IMR-90 (cell line): ENCODE measurements at regions not wholly inside any gene's neighbourhood (a gene's known extent, or its start where the extent isn't known, plus 50 kb on each side); places are given as distances from the start of the nearest gene placed in this dataset.

Experiments
- ATAC-seq: fragments of 200-7000 bp; cut with Tn5 transposase; 2 replicates; pipeline ENCODE4 v1.9.1; 2020; ENCODE audit warnings: low read depth, mild to moderate bottlenecking, moderate library complexity
- BruUV-seq: library from RNA; stranded (reverse); fragments of 400-500 nt; replicated peaks from 2 replicates; lab custom pipeline; 2021; lab: Mats Ljungman, UMichigan
- CTCF ChIA-PET: fragments of 300-600 bp; formaldehyde crosslinking; extraction: SDS; loops from one replicate; lab custom pipeline; 2021; ENCODE audit warnings: antibody characterized with exemption; lab: Yijun Ruan, JAX
- POLR2A ChIA-PET: fragments of 300-600 bp; sonication (Branson Sonifier 250); formaldehyde crosslinking; loops from one replicate; lab custom pipeline; 2022; ENCODE audit warnings: antibody characterized with exemption; ENCODE audit not compliant: unreplicated experiment; lab: Charles Lee
- DNase-seq: peaks from one replicate; pipeline ENCODE4 v3.0.0; 2013
- H2AFZ ChIP-seq: replicated peaks from 2 replicates; pipeline ENCODE3; 2013; ENCODE audit warnings: low read length, mild to moderate bottlenecking; ENCODE audit not compliant: poor library complexity
- H2AK5ac ChIP-seq: 2 replicates; pipeline ENCODE4 v1.6.1; 2013; ENCODE audit warnings: low read depth, low read length, inconsistent platforms
- H2AK9ac ChIP-seq: replicated peaks from 2 replicates; pipeline ENCODE3; 2013; ENCODE audit warnings: mild to moderate bottlenecking, low read depth, low read length, moderate library complexity; ENCODE audit not compliant: poor library complexity
- H2BK120ac ChIP-seq: 2 replicates; pipeline ENCODE4 v1.6.1; 2013; ENCODE audit warnings: low read depth, low read length, inconsistent platforms
- H2BK15ac ChIP-seq: 3 replicates; pipeline ENCODE4 v1.6.1; 2013; ENCODE audit warnings: low read depth, low read length, inconsistent platforms
- H2BK20ac ChIP-seq: 2 replicates; pipeline ENCODE4 v1.6.1; 2013; ENCODE audit warnings: low read depth, mild to moderate bottlenecking, inconsistent platforms, low read length, moderate library complexity
- H2BK5ac ChIP-seq: 2 replicates; pipeline ENCODE4 v1.6.1; 2013; ENCODE audit warnings: mild to moderate bottlenecking, low read depth, low read length, inconsistent platforms; ENCODE audit not compliant: poor library complexity, severe bottlenecking
- H3K14ac ChIP-seq: replicated peaks from 2 replicates; pipeline ENCODE4 v1.6.1; 2013; ENCODE audit warnings: low read depth, low read length, inconsistent platforms
- H3K18ac ChIP-seq: 2 replicates; pipeline ENCODE4 v1.6.1; 2013; ENCODE audit warnings: low read depth, low read length, control low read depth
- H3K23ac ChIP-seq: 2 replicates; pipeline ENCODE4 v1.6.1; 2013; ENCODE audit warnings: low read depth, low read length, inconsistent platforms
- H3K27ac ChIP-seq: 2 replicates; pipeline ENCODE4 v1.5.1; 2013; ENCODE audit warnings: mild to moderate bottlenecking, control low read depth, low read length; ENCODE audit not compliant: insufficient read depth
- H3K27me3 ChIP-seq: 2 replicates; pipeline ENCODE4 v1.6.1; 2013; ENCODE audit warnings: low read length; ENCODE audit not compliant: control insufficient read depth, insufficient read depth
- H3K36me3 ChIP-seq: 2 replicates; pipeline ENCODE4 v1.6.1; 2013; ENCODE audit warnings: low read length, mixed read lengths; ENCODE audit not compliant: control insufficient read depth, insufficient read depth
- H3K4ac ChIP-seq: 2 replicates; pipeline ENCODE4 v1.6.1; 2013; ENCODE audit warnings: low read depth, low read length, inconsistent platforms
- H3K4me1 ChIP-seq: 2 replicates; pipeline ENCODE4 v1.6.1; 2013; ENCODE audit warnings: low read length, mixed read lengths; ENCODE audit not compliant: control insufficient read depth, insufficient read depth
- H3K4me2 ChIP-seq: 2 replicates; pipeline ENCODE4 v1.6.1; 2013; ENCODE audit warnings: low read depth, mild to moderate bottlenecking, control low read depth, low read length, moderate library complexity
- H3K4me3 ChIP-seq: 2 replicates; pipeline ENCODE4 v1.5.1; 2013; ENCODE audit warnings: low read depth, mild to moderate bottlenecking, control low read depth, low read length, moderate library complexity; ENCODE audit not compliant: insufficient read depth
- H3K56ac ChIP-seq: 2 replicates; pipeline ENCODE4 v1.6.1; 2013; ENCODE audit warnings: low read length, inconsistent platforms; ENCODE audit not compliant: insufficient read depth; ENCODE audit errors: extremely low read depth
- H3K79me1 ChIP-seq, 2 experiments: 2 replicates each; pipeline ENCODE4 v1.6.1; 2013; ENCODE audit warnings: low read length in 2 of 2, inconsistent platforms in 1 of 2, low read depth in 1 of 2
- H3K9ac ChIP-seq: 2 replicates; pipeline ENCODE4 v1.6.1; 2013; ENCODE audit warnings: low read depth, low read length, control low read depth
- H3K9me1 ChIP-seq: 2 replicates; pipeline ENCODE4 v1.6.1; 2013; ENCODE audit warnings: low read length, inconsistent platforms; ENCODE audit not compliant: insufficient read depth
- H3K9me3 ChIP-seq: 2 replicates; pipeline ENCODE4 v1.6.1; 2013; ENCODE audit warnings: low read length; ENCODE audit not compliant: control insufficient read depth, insufficient read depth
- H4K20me1 ChIP-seq: 2 replicates; pipeline ENCODE4 v1.6.1; 2013; ENCODE audit warnings: low read length, inconsistent platforms; ENCODE audit not compliant: insufficient read depth
- H4K5ac ChIP-seq: 2 replicates; pipeline ENCODE4 v1.6.1; 2013; ENCODE audit warnings: mild to moderate bottlenecking, low read depth, low read length, control low read depth
- H4K8ac ChIP-seq, 2 experiments: 2 replicates each; pipeline ENCODE4 v1.6.1; 2013; ENCODE audit warnings: low read depth in 2 of 2, low read length in 2 of 2, control low read depth in 1 of 2, inconsistent platforms in 1 of 2
- H4K91ac ChIP-seq: 2 replicates; pipeline ENCODE4 v1.6.1; 2013; ENCODE audit warnings: low read depth, low read length, inconsistent platforms; ENCODE audit not compliant: insufficient read depth
- CHD1 ChIP-seq: IDR thresholded peaks from 2 replicates; pipeline ENCODE4 v1.6.1; 2012; ENCODE audit warnings: low read depth, low read length, improper control_type of control experiment
- FOS ChIP-seq: fragments of 150-350 bp; IDR thresholded peaks from 2 replicates; pipeline ENCODE4 v1.6.1; 2016; ENCODE audit warnings: low read depth, low read length
- MAZ ChIP-seq: IDR thresholded peaks from 2 replicates; pipeline ENCODE4 v1.6.1; 2012; ENCODE audit warnings: low read depth, mild to moderate bottlenecking, low read length, improper control_type of control experiment, moderate library complexity, borderline replicate concordance
- MXI1 ChIP-seq: IDR thresholded peaks from 2 replicates; pipeline ENCODE4 v1.6.1; 2012; ENCODE audit warnings: low read depth, mild to moderate bottlenecking, low read length, moderate library complexity, borderline replicate concordance
- NFE2L2 ChIP-seq: fragments of 150-350 bp; IDR thresholded peaks from 2 replicates; pipeline ENCODE4 v1.6.1; 2016; ENCODE audit warnings: low read depth, mild to moderate bottlenecking, low read length
- POLR2A ChIP-seq: IDR thresholded peaks from 2 replicates; pipeline ENCODE4 v1.6.1; 2012; ENCODE audit warnings: mild to moderate bottlenecking, low read depth, low read length
- RAD21 ChIP-seq: IDR thresholded peaks from 2 replicates; pipeline ENCODE4 v1.6.1; 2012; ENCODE audit warnings: low read length, improper control_type of control experiment
- RCOR1 ChIP-seq: IDR thresholded peaks from 2 replicates; pipeline ENCODE4 v1.6.1; 2012; ENCODE audit warnings: mild to moderate bottlenecking, low read length, improper control_type of control experiment; ENCODE audit not compliant: insufficient replicate concordance
- RFX5 ChIP-seq: IDR thresholded peaks from 2 replicates; pipeline ENCODE4 v1.8.0; 2012; ENCODE audit warnings: low read depth, mild to moderate bottlenecking, low read length, moderate library complexity
- SMC3 ChIP-seq: fragments of 150-350 bp; IDR thresholded peaks from 2 replicates; pipeline ENCODE4 v1.6.1; 2016; ENCODE audit warnings: low read depth, mild to moderate bottlenecking, antibody characterized with exemption, low read length, moderate library complexity
- WGBS, 2 experiments: methylation state at CpG; one replicate each; pipeline versions ENCODE4 v1.1.5 to v1.1.7; 2013; ENCODE audit warnings: missing lambda C conversion rate in 2 of 2; ENCODE audit not compliant: insufficient read length in 1 of 2; ENCODE audit errors: extremely low coverage in 2 of 2; 5-methylcytosine and 5-hydroxymethylcytosine counted together
- dilution Hi-C: fragments of 300-500 bp; cut with HindIII; formaldehyde crosslinking; loops from one replicate; pipeline ENCODE4 v1.14.3; 2018; ENCODE audit warnings: low sequenced_read_pairs; ENCODE audit not compliant: unreplicated experiment
- in situ Hi-C: fragments of 300-500 bp; cut with MboI; formaldehyde crosslinking; loops from 3 replicates; pipeline ENCODE4 v1.14.3; 2019; ENCODE audit warnings: low sequenced_read_pairs, inconsistent platforms, mixed read lengths
- intact Hi-C: fragments of 100-400 bp; cut with micrococcal nuclease; formaldehyde crosslinking; loops from 2 replicates; pipeline ENCODE4 v1.10.0; 2022
- TF ChIP-seq, protein P1 (sequence below): fragments of 150-350 bp; IDR thresholded peaks from 2 replicates; pipeline ENCODE4 v1.6.1; 2016; ENCODE audit warnings: low read depth, mild to moderate bottlenecking, low read length, moderate library complexity, borderline replicate concordance
- TF ChIP-seq, protein P2 (sequence below): fragments of 150-350 bp; IDR thresholded peaks from 2 replicates; pipeline ENCODE4 v1.6.1; 2017; ENCODE audit warnings: mild to moderate bottlenecking, antibody characterized with exemption, low read length, low read depth

DNA sequence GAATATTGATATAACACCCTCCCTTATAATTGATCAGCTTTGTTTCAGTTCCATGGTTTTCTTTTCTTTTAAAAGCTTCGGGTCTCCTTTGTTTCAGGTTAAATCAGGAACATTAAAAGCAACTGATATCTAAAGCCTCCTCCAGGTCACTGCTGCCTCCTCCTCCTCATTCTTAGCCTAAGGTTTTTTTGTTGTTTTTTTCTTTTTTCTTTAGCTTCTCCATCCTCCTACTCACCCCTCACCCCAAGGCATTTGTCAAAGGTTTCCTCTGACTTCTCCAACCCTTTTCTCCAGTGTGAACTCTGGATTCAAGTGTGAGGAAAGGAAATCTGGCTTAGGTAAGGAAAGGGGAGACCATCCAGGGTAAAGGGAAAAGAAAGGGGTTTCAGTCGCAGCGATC lies 420.2 kb upstream of the NFE2L3 start:
- Histone ChIP-seq H3K79me1 (no peaks in the 10 kb centered on the region), H4K91ac (no peak overlapping the region), H2BK20ac (no peak overlapping the region), H3K36me3 (no peaks in the 10 kb centered on the region), H3K4ac (no peak overlapping the region), H3K27me3 (peaks cover 2% of the 10 kb centered on the region; the same call in 1 of the 2 replicates), H4K20me1 (no peaks in the 10 kb centered on the region), H3K4me3 (no peak overlapping the region), H3K27ac (peak overlapping the region; percentile 84; the same call in 1 of the 2 replicates), H4K5ac (peak overlapping the region; percentile 78; the same call in 1 of the 2 replicates), H2BK15ac (no peak overlapping the region), H2BK5ac (no peak overlapping the region), H3K23ac (no peak overlapping the region), H3K4me2 (no peak overlapping the region; the same call in 1 of the 2 replicates), H3K9me3 (peaks cover 1% of the 10 kb centered on the region; the same call in 1 of the 2 replicates), H4K8ac (no peak overlapping the region), H2AFZ (no peak overlapping the region), H2AK5ac (no peak overlapping the region), H3K9ac (no peak overlapping the region), H3K4me1 (peaks cover 6% of the 10 kb centered on the region; the same call in 1 of the 2 replicates), H3K18ac (peak overlapping the region; percentile 91; the same call in 1 of the 2 replicates), H2BK120ac (no peak overlapping the region), H2AK9ac (no peak overlapping the region), H3K56ac (no peak overlapping the region), H3K9me1 (no peaks in the 10 kb centered on the region), H3K14ac (no peak overlapping the region)
- DNase-seq (no peak), ATAC-seq (no peak)
- dilution Hi-C loops = no loop called here
- intact Hi-C loops = no loop called here
- ChIA-PET POLR2A (no interaction called here), CTCF (no interaction called here)
- TF ChIP-seq RFX5 (no peak), RAD21 (no peak), SMC3 (no peak), FOS (no peak), MXI1 (no peak), NFE2L2 (no peak), RCOR1 (no peak), MAZ (no peak), POLR2A (no peak), CHD1 (no peak)
- TF ChIP-seq, protein P1, sequence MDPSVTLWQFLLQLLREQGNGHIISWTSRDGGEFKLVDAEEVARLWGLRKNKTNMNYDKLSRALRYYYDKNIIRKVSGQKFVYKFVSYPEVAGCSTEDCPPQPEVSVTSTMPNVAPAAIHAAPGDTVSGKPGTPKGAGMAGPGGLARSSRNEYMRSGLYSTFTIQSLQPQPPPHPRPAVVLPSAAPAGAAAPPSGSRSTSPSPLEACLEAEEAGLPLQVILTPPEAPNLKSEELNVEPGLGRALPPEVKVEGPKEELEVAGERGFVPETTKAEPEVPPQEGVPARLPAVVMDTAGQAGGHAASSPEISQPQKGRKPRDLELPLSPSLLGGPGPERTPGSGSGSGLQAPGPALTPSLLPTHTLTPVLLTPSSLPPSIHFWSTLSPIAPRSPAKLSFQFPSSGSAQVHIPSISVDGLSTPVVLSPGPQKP = no peak
- TF ChIP-seq, protein P2, sequence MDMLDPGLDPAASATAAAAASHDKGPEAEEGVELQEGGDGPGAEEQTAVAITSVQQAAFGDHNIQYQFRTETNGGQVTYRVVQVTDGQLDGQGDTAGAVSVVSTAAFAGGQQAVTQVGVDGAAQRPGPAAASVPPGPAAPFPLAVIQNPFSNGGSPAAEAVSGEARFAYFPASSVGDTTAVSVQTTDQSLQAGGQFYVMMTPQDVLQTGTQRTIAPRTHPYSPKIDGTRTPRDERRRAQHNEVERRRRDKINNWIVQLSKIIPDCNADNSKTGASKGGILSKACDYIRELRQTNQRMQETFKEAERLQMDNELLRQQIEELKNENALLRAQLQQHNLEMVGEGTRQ = no peak
- in situ Hi-C loops = no loop called here
- WGBS, 2 experiments = no CpG with 5 or more reads among the region's 3 CpGs
- BruUV-seq = no TSS peak
